K562 (cell line): ENCODE measurements at regions not wholly inside any gene's neighbourhood (a gene's known extent, or its start where the extent isn't known, plus 50 kb on each side); places are given as distances from the start of the nearest gene placed in this dataset.
"Not testable (repeated sequence)": the region's sequence is repeated elsewhere in the genome, so short reads cannot be mapped to it uniquely, and the experiment has no call there.

Experiments used
- ATAC-seq: fragments of 200-7000 bp; cut with Tn5 transposase; 3 replicates; pipeline ENCODE4 v1.9.1; 2020; ENCODE audit warnings: moderate library complexity
- BruUV-seq: library from RNA; stranded (reverse); fragments of 400-500 nt; replicated peaks from 2 replicates; lab custom pipeline; 2021; lab: Mats Ljungman, UMichigan
- CTCF ChIA-PET: fragments of 300-600 bp; formaldehyde crosslinking; extraction: SDS; loops from one replicate; lab custom pipeline; 2021; ENCODE audit warnings: low intra/inter-chr PET ratio; lab: Yijun Ruan, JAX
- POLR2A ChIA-PET: fragments of 300-600, 350-650 bp; sonication (Branson Sonifier 250); formaldehyde crosslinking; extraction: SDS; loops from one replicate; lab custom pipeline; 2021; ENCODE audit warnings: antibody characterized with exemption, inconsistent platforms; lab: Yijun Ruan, JAX
- DNase-seq, 4 experiments: peaks; one replicate each; pipeline versions ENCODE4 v3.0.0 to v3.0.0-alpha.2; 2011 to 2018; ENCODE audit warnings: low spot score in 3 of 4, mixed read lengths in 3 of 4; ENCODE audit errors: extremely low read depth in 1 of 4
- FAIRE-seq: peaks from 2 replicates; lab custom pipeline; 2011; peaks lifted over from hg19 to GRCh38; lab: Jason Lieb, UNC
- H2AFZ ChIP-seq: 2 replicates; pipeline ENCODE4 v1.6.0; 2011; ENCODE audit warnings: low read depth, low read length, control low read depth, inconsistent platforms
- H3K27ac ChIP-seq: fragments of 200-600 bp; 3 replicates; pipeline ENCODE4 v1.8.0; 2011; ENCODE audit warnings: low read depth, mild to moderate bottlenecking, control low read depth, inconsistent platforms, low read length, moderate library complexity, mixed read lengths; ENCODE audit errors: extremely low read depth
- H3K27me3 ChIP-seq, 2 experiments: fragments of 300-600 bp in 1 of 2; 2 replicates in 1 of 2; 3 replicates in 1 of 2; pipeline versions ENCODE4 v1.6.0 to v1.8.0; 2011; ENCODE audit warnings: inconsistent platforms in 2 of 2, low read length in 2 of 2, mild to moderate bottlenecking in 1 of 2, mixed read lengths in 1 of 2, moderate library complexity in 1 of 2; ENCODE audit not compliant: control insufficient read depth in 2 of 2, insufficient read depth in 2 of 2
- H3K36me3 ChIP-seq: fragments of 300-600 bp; 3 replicates; pipeline ENCODE4 v1.8.0; 2011; ENCODE audit warnings: mild to moderate bottlenecking, low read length, inconsistent platforms; ENCODE audit not compliant: control insufficient read depth, insufficient read depth
- H3K4me1 ChIP-seq, 2 experiments: fragments of 200-600 bp in 1 of 2; replicated peaks in 1 of 2; 2 replicates in 1 of 2; 3 replicates in 1 of 2; pipeline versions ENCODE4 v1.5.1 to v1.8.0; 2011; ENCODE audit warnings: inconsistent platforms in 2 of 2, low read length in 2 of 2, mild to moderate bottlenecking in 1 of 2, mixed read lengths in 1 of 2, moderate library complexity in 1 of 2; ENCODE audit not compliant: control insufficient read depth in 2 of 2, insufficient read depth in 2 of 2
- H3K4me2 ChIP-seq: 2 replicates; pipeline ENCODE4 v1.6.1; 2011; ENCODE audit warnings: low read length, control low read depth, inconsistent platforms, mixed read lengths; ENCODE audit not compliant: insufficient read depth
- H3K4me3 ChIP-seq: fragments of 200-600 bp; sonication (generic), shearing (Covaris generic); 2 replicates; pipeline ENCODE4 v1.5.1; 2016; ENCODE audit warnings: control low read depth, inconsistent platforms
- H3K79me2 ChIP-seq: fragments of 200-600 bp; 3 replicates; pipeline ENCODE4 v1.8.0; 2011; ENCODE audit warnings: low read length, inconsistent platforms; ENCODE audit not compliant: control insufficient read depth, insufficient read depth
- H3K9ac ChIP-seq, 2 experiments: 2 replicates each; pipeline versions ENCODE4 v1.6.0 to v1.6.1; 2011; ENCODE audit warnings: low read depth in 2 of 2, low read length in 2 of 2, control low read depth in 1 of 2, inconsistent platforms in 1 of 2, mild to moderate bottlenecking in 1 of 2, mixed read lengths in 1 of 2; ENCODE audit not compliant: insufficient read depth in 1 of 2
- H3K9me1 ChIP-seq: one replicate; pipeline ENCODE4 v1.6.0; 2011; ENCODE audit warnings: inconsistent platforms, mild to moderate bottlenecking, low read length, moderate library complexity; ENCODE audit not compliant: control insufficient read depth, insufficient read depth
- H3K9me3 ChIP-seq: replicated peaks from 2 replicates; pipeline ENCODE4 v1.5.1; 2011; ENCODE audit warnings: low read depth, low read length, inconsistent platforms; ENCODE audit not compliant: control insufficient read depth, insufficient read depth
- H4K20me1 ChIP-seq: replicated peaks from 2 replicates; pipeline ENCODE4 v1.6.1; 2011; ENCODE audit warnings: low read length, inconsistent platforms, mixed read lengths; ENCODE audit not compliant: control insufficient read depth, insufficient read depth
- CBX2 ChIP-seq: fragments of 200-600 bp; sonication (generic); IDR thresholded peaks from one replicate; pipeline ENCODE4 v1.6.1; 2012; ENCODE audit warnings: mild to moderate bottlenecking, low read length, inconsistent platforms; ENCODE audit not compliant: insufficient read depth, poor library complexity, severe bottlenecking
- OTX1 ChIP-seq: fragments of 450-650 bp; formaldehyde crosslinking; IDR thresholded peaks from 2 replicates; pipeline ENCODE4 v1.4.0; 2022; ENCODE audit warnings: mild to moderate bottlenecking
- PRPF4 ChIP-seq: fragments of 200-400 bp; formaldehyde crosslinking; IDR thresholded peaks from one replicate; pipeline ENCODE4 v1.6.1; 2017; ENCODE audit warnings: low read length, low read depth, mild to moderate bottlenecking; ENCODE audit not compliant: insufficient read depth, poor library complexity, severe bottlenecking
- TCFL5 ChIP-seq: fragments of 250-450 bp; sonication (Bioruptor Pico); conservative IDR thresholded peaks from 2 replicates; pipeline ENCODE4 v1.6.1; 2021; ENCODE audit warnings: mild to moderate bottlenecking, moderate library complexity, matching md5 sums
- ZNF695 ChIP-seq: fragments of 450-650 bp; formaldehyde crosslinking; IDR thresholded peaks from 2 replicates; pipeline ENCODE4 v1.4.0; 2020; ENCODE audit warnings: mild to moderate bottlenecking, moderate library complexity
- WGBS: fragments of 100-300 bp; shearing (Covaris generic); methylation state at CpG from one replicate; pipeline ENCODE4 v1.1.6; 2016; ENCODE audit warnings: low coverage, mixed read lengths; ENCODE audit not compliant: insufficient coverage; ENCODE audit errors: missing lambda C conversion rate; 5-methylcytosine and 5-hydroxymethylcytosine counted together
- in situ Hi-C: fragments of 300-500 bp; cut with MboI; formaldehyde crosslinking; loops from 4 replicates; pipeline ENCODE4 v1.15.0; 2018; ENCODE audit warnings: inconsistent platforms, mixed read lengths
- intact Hi-C: fragments of 100-400 bp; cut with micrococcal nuclease; formaldehyde crosslinking; loops from 2 replicates; pipeline ENCODE4 v1.14.2; 2022
- TF ChIP-seq, protein P1 (sequence below): fragments of 250-450 bp; sonication (Bioruptor Pico); IDR thresholded peaks from 2 replicates; pipeline ENCODE4 v1.5.0; 2020; ENCODE audit warnings: mild to moderate bottlenecking, borderline replicate concordance
- TF ChIP-seq, protein P2 (sequence below): fragments of 250-450 bp; sonication (Bioruptor Pico); IDR thresholded peaks from 2 replicates; pipeline ENCODE4 v1.8.0; 2022; ENCODE audit warnings: moderate library complexity, mild to moderate bottlenecking, inconsistent platforms

DNA sequence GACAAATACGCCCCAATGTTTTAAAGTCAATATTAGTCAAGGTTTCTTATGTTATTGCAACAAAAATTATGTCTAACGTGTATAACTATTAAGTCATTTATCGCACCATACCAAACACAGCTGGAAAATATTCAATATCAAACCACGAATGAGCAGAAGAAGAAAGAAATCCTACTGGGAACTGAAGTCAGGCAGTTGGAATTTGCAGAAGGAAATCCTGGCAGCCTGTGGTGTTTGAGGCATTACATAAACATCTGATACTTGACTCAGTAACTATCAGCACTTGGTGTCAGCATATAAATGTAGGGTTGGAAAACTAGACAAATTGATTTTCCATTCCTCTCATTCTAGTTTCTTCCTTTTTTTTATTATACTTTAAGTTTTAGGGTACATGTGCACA is 83.4 kb upstream of the NUPR2 start:
- H3K9me3 ChIP-seq = no peaks in the 10 kb centered on the region
- no peaks in the 10 kb centered on the region for H4K20me1 ChIP-seq
- TF ChIP-seq OTX1 (no peak), CBX2 (no peak), ZNF695 (CRISPR knock-in tag) (no peak), TCFL5 (no peak), PRPF4 (no peak)
- TF ChIP-seq, protein P1, sequence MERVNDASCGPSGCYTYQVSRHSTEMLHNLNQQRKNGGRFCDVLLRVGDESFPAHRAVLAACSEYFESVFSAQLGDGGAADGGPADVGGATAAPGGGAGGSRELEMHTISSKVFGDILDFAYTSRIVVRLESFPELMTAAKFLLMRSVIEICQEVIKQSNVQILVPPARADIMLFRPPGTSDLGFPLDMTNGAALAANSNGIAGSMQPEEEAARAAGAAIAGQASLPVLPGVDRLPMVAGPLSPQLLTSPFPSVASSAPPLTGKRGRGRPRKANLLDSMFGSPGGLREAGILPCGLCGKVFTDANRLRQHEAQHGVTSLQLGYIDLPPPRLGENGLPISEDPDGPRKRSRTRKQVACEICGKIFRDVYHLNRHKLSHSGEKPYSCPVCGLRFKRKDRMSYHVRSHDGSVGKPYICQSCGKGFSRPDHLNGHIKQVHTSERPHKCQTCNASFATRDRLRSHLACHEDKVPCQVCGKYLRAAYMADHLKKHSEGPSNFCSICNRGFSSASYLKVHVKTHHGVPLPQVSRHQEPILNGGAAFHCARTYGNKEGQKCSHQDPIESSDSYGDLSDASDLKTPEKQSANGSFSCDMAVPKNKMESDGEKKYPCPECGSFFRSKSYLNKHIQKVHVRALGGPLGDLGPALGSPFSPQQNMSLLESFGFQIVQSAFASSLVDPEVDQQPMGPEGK (CRISPR knock-in tag) = no peak
- TF ChIP-seq, protein P2, sequence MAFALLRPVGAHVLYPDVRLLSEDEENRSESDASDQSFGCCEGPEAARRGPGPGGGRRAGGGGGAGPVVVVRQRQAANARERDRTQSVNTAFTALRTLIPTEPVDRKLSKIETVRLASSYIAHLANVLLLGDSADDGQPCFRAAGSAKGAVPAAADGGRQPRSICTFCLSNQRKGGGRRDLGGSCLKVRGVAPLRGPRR (CRISPR knock-in tag) = no peak
- TF ChIP-seq, all 486 proteins: peak for 0
- ATAC-seq (no peak), DNase-seq (no peak), FAIRE-seq (no peak)
- CTCF ChIA-PET = no interaction called here
- no peak overlapping the region for H2AFZ ChIP-seq
- no peaks in the 10 kb centered on the region for H3K9me1 ChIP-seq
- no peak overlapping the region for H3K4me2 ChIP-seq
- no peaks in the 10 kb centered on the region for H3K79me2 ChIP-seq
- no peaks in the 10 kb centered on the region for H3K36me3 ChIP-seq
- POLR2A ChIA-PET = no interaction called here
- in situ Hi-C loops (no loop called here), intact Hi-C loops (no loop called here)
- H3K4me3 ChIP-seq = no peak overlapping the region
- WGBS = 1% methylated on average over 4 of the region's 4 CpGs
- H3K9ac ChIP-seq = no peak overlapping the region
- H3K27me3 ChIP-seq = no peaks in the 10 kb centered on the region
- no peaks in the 10 kb centered on the region for H3K4me1 ChIP-seq
- BruUV-seq = no TSS peak
- H3K27ac ChIP-seq = no peak overlapping the region

DNA sequence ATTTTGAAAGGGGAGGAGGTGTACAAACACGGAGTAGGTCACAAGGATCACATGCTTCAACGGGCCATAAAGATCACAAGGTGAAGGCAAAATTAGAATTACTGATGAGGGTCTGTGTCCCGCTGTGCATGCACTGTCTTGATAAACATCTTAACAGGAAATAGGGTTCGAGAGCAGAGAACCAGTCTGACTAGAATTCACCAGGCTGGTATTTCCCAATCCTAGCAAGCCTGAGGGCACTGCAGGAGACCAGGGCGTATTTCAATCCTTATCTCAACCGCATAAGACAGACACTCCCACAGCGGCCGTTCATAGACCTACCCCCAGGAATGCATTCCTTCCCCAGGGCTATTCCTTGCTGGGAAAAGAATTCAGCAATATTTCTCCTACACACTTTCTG is 80.0 kb upstream of the NUPR2 start:
- CTCF ChIA-PET, H3K4me2 ChIP-seq, DNase-seq, H3K79me2 ChIP-seq, H4K20me1 ChIP-seq, FAIRE-seq, H3K9me1 ChIP-seq, ATAC-seq, intact Hi-C loops, BruUV-seq, H3K27ac ChIP-seq, H2AFZ ChIP-seq, H3K4me3 ChIP-seq, POLR2A ChIA-PET, H3K4me1 ChIP-seq, H3K36me3 ChIP-seq, H3K9ac ChIP-seq, H3K27me3 ChIP-seq, in situ Hi-C loops, H3K9me3 ChIP-seq: not testable (repeated sequence)
- WGBS = 0% methylated on average over 8 of the region's 8 CpGs
